Hepatocyte (in vitro differentiated cells): ENCODE measurements at regions not wholly inside any gene's neighbourhood (a gene's known extent, or its start where the extent isn't known, plus 50 kb on each side); places are given as distances from the start of the nearest gene placed in this dataset.

ENCODE experiments used
- DNase-seq: peaks from one replicate; pipeline ENCODE4 v3.0.0-alpha.2; 2016; ENCODE audit warnings: low spot score
- H2AFZ ChIP-seq: fragments of 200-600 bp; sonication (generic); 2 replicates; pipeline ENCODE4 v1.6.0; 2016; ENCODE audit warnings: antibody characterized with exemption, mild to moderate bottlenecking
- H3K27ac ChIP-seq: fragments of 200-600 bp; sonication (generic); 2 replicates; pipeline ENCODE4 v1.5.1; 2016; ENCODE audit warnings: mild to moderate bottlenecking
- H3K27me3 ChIP-seq: fragments of 200-600 bp; sonication (generic); 2 replicates; pipeline ENCODE4 v1.6.1; 2016
- H3K36me3 ChIP-seq: fragments of 200-600 bp; sonication (generic); replicated peaks from 2 replicates; pipeline ENCODE4 v1.5.1; 2016; ENCODE audit warnings: low read depth; ENCODE audit not compliant: insufficient read depth
- H3K4me1 ChIP-seq: fragments of 200-600 bp; sonication (generic); 2 replicates; pipeline ENCODE4 v1.5.1; 2016; ENCODE audit warnings: mild to moderate bottlenecking, moderate library complexity; ENCODE audit not compliant: insufficient read depth
- H3K4me2 ChIP-seq: fragments of 200-600 bp; sonication (generic); 2 replicates; pipeline ENCODE4 v1.6.0; 2016
- H3K4me3 ChIP-seq: fragments of 200-600 bp; sonication (generic); 2 replicates; pipeline ENCODE4 v1.5.1; 2016; ENCODE audit warnings: mild to moderate bottlenecking
- H3K79me2 ChIP-seq: fragments of 200-600 bp; sonication (generic); 2 replicates; pipeline ENCODE4 v1.6.0; 2017; ENCODE audit warnings: mild to moderate bottlenecking
- H3K9me2 ChIP-seq: fragments of 200-600 bp; sonication (generic); replicated peaks from 2 replicates; pipeline ENCODE4 v1.6.0; 2017; ENCODE audit warnings: mild to moderate bottlenecking; ENCODE audit not compliant: insufficient read depth
- H3K9me3 ChIP-seq: fragments of 200-600 bp; sonication (generic); 2 replicates; pipeline ENCODE4 v1.5.1; 2016; ENCODE audit warnings: low read depth, mild to moderate bottlenecking
- H4K20me1 ChIP-seq: fragments of 200-600 bp; sonication (generic); 2 replicates; pipeline ENCODE4 v1.6.0; 2016; ENCODE audit warnings: mild to moderate bottlenecking; ENCODE audit not compliant: insufficient read depth, poor library complexity, severe bottlenecking
- EZH2 ChIP-seq: fragments of 200-600 bp; sonication (generic); IDR thresholded peaks from 2 replicates; pipeline ENCODE4 v1.6.1; 2016; ENCODE audit warnings: antibody characterized with exemption, mild to moderate bottlenecking, borderline replicate concordance
- EZH2phosphoT487 ChIP-seq: fragments of 200-600 bp; sonication (generic); IDR thresholded peaks from one replicate; pipeline ENCODE4 v1.6.1; 2018; ENCODE audit warnings: antibody characterized with exemption, mild to moderate bottlenecking, low read depth, moderate library complexity; ENCODE audit not compliant: unreplicated experiment, severe bottlenecking
- WGBS: methylation state at CpG from one replicate; pipeline ENCODE4 v1.1.6; 2016; ENCODE audit warnings: low lambda C conversion rate; ENCODE audit errors: missing lambda C conversion rate; 5-methylcytosine and 5-hydroxymethylcytosine counted together
- TF ChIP-seq, protein P1 (sequence below): fragments of 200-600 bp; sonication (generic); IDR thresholded peaks from 2 replicates; pipeline ENCODE4 v1.5.1; 2016; ENCODE audit warnings: antibody characterized with exemption, mild to moderate bottlenecking; ENCODE audit not compliant: poor library complexity

DNA sequence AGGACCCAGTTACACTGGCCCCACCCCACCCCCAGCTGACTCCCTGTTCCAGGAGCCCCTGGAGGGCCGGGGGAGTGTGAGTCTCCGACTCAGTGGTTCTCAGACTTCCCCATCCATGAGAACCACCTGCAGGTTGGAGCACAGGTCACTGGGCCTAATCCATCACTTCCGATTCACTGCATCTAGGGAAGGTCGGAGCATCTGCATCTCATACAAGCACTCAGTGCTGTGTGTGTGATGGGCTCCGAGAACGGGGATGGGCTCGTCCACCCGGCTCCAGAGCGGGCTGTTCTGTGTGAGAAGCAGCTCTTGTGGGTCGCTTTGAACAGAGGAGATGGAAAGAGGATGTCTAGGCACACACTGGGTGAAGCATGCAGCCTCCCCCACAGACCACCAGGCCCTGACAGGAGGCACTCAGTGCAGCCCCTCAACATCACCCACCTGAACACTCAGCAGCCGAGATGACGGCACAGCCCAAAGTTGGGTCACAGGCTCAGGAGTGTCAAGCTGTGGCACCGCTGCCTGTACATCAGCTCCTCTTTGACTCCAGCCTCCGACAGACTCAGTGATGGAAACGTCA lies 541.4 kb downstream of the BRD1 start:
- no peaks in the 10 kb centered on the region for H3K27me3 ChIP-seq
- no peak overlapping the region for H3K27ac ChIP-seq
- no peak for DNase-seq
- no peak for TF ChIP-seq EZH2
- TF ChIP-seq, protein P1, sequence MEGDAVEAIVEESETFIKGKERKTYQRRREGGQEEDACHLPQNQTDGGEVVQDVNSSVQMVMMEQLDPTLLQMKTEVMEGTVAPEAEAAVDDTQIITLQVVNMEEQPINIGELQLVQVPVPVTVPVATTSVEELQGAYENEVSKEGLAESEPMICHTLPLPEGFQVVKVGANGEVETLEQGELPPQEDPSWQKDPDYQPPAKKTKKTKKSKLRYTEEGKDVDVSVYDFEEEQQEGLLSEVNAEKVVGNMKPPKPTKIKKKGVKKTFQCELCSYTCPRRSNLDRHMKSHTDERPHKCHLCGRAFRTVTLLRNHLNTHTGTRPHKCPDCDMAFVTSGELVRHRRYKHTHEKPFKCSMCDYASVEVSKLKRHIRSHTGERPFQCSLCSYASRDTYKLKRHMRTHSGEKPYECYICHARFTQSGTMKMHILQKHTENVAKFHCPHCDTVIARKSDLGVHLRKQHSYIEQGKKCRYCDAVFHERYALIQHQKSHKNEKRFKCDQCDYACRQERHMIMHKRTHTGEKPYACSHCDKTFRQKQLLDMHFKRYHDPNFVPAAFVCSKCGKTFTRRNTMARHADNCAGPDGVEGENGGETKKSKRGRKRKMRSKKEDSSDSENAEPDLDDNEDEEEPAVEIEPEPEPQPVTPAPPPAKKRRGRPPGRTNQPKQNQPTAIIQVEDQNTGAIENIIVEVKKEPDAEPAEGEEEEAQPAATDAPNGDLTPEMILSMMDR, result no peak
- TF ChIP-seq EZH2phosphoT487, result no peak
- H3K36me3 ChIP-seq, result no peaks in the 10 kb centered on the region
- H3K79me2 ChIP-seq, result no peaks in the 10 kb centered on the region
- H3K9me2 ChIP-seq, result no peaks in the 10 kb centered on the region
- no peak overlapping the region for H3K4me3 ChIP-seq
- no peak overlapping the region for H2AFZ ChIP-seq
- H4K20me1 ChIP-seq, result no peaks in the 10 kb centered on the region
- no peaks in the 10 kb centered on the region for H3K9me3 ChIP-seq
- H3K4me2 ChIP-seq, result no peak overlapping the region
- 90% methylated on average over 15 of the region's 15 CpGs for WGBS
- peaks cover 4% of the 10 kb centered on the region for H3K4me1 ChIP-seq

DNA sequence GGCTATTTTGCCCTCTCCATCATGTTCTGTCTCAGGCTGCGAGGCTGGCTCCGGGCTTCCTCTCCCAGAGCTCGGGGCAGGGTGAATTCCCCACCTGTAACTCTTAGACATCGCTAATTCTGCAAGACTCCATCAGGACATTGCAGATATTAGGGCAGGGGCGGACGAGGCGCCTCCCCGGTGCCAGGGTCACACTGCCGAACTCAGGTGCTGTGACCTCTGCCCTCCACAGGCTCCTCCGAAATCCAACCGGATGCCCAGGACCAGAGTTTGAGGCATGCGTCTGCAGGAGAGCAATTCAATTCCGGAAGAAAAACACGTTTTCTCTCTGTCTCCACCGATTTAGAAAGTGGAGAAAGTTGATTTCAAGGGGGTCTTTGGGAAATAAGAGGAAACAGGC lies 542.7 kb downstream of the BRD1 start:
- Histone ChIP-seq H3K79me2 (no peaks in the 10 kb centered on the region), H3K9me3 (no peaks in the 10 kb centered on the region), H2AFZ (no peak overlapping the region), H3K4me3 (no peak overlapping the region), H3K4me1 (peaks cover 5% of the 10 kb centered on the region), H3K4me2 (no peak overlapping the region), H4K20me1 (no peaks in the 10 kb centered on the region), H3K27me3 (no peaks in the 10 kb centered on the region), H3K27ac (no peak overlapping the region), H3K36me3 (no peaks in the 10 kb centered on the region), H3K9me2 (no peaks in the 10 kb centered on the region)
- DNase-seq, result no peak
- TF ChIP-seq EZH2 (no peak), EZH2phosphoT487 (no peak)
- 88% methylated on average over 15 of the region's 15 CpGs for WGBS

DNA sequence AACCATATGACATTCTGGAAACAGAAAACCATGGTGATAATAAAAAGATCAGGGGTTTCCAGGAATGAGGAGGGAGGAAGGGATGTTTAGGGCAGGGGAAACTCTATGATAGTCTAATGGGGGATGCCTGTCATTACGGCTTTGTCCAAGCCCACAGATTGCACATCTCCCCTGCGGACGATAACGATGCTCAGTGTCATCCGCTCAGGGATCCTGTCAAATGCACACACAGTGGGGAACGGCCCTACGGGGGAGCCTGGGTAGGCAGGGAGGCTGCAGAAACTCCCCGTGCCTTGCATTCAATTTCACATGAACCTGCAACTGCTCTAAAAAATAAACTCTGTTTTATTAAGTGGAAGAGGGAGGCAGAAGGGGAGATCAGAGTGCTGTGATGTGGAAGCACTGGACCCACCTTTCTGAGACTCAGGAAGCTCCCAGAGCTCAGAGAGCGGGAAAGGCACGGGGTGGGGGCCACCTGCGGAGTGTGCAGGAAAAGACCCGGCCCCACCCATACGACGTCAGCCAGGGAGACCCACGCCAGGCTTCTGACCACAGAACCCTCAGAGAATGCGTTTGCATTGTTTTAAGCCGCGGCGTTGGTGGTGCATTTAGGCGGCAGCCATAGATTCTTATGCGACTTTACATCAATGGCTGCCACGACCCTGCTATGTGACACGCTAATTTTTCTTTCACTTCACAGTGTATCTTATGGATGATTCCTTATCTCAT lies 543.5 kb downstream of the BRD1 start:
- Histone ChIP-seq H3K4me1 (peaks cover 5% of the 10 kb centered on the region), H2AFZ (no peak overlapping the region), H4K20me1 (no peaks in the 10 kb centered on the region), H3K4me3 (no peak overlapping the region), H3K79me2 (no peaks in the 10 kb centered on the region), H3K27me3 (no peaks in the 10 kb centered on the region), H3K4me2 (no peak overlapping the region), H3K27ac (no peak overlapping the region), H3K9me2 (no peaks in the 10 kb centered on the region), H3K36me3 (no peaks in the 10 kb centered on the region), H3K9me3 (no peaks in the 10 kb centered on the region)
- no peak for TF ChIP-seq EZH2phosphoT487
- TF ChIP-seq EZH2, result no peak
- TF ChIP-seq, protein P1, result no peak
- 86% methylated on average over 23 of the region's 23 CpGs for whole genome bisulfite sequencing
- no peak for DNase-seq

DNA sequence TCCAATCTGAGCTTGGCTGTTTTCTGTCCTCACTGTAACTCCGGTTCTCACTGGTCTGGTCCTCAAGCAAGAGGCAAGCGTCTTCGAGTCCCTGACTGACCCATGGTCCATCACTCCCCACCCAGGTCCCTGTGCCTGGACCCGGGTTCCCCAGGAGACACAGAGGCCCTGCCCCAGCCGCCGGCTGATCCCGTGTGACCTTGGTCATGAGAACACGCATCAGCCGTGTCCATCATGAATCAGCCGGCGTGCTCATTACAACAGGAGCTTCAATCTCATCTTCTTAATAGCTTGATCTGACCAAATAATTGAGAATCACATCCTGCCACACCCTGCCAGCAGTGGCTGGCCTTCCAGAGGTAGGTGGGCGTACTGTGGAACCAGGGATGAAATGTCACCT lies 545.1 kb downstream of the BRD1 start:
- TF ChIP-seq, protein P1, result no peak
- Histone ChIP-seq H3K36me3 (no peaks in the 10 kb centered on the region), H3K79me2 (no peaks in the 10 kb centered on the region), H4K20me1 (no peaks in the 10 kb centered on the region), H3K9me2 (no peaks in the 10 kb centered on the region), H3K4me1 (peaks cover 5% of the 10 kb centered on the region), H3K9me3 (no peaks in the 10 kb centered on the region), H3K4me3 (no peak overlapping the region), H2AFZ (no peak overlapping the region), H3K4me2 (no peak overlapping the region), H3K27me3 (no peaks in the 10 kb centered on the region), H3K27ac (no peak overlapping the region)
- no peak for DNase-seq
- 93% methylated on average over 12 of the region's 12 CpGs for WGBS
